ENCODE measurements at regions not wholly inside any gene's neighbourhood (a gene's known extent, or its start where the extent isn't known, plus 50 kb on each side); places are given as distances from the start of the nearest gene placed in this dataset.
"Not testable (repeated sequence)": the region's sequence is repeated elsewhere in the genome, so short reads cannot be mapped to it uniquely, and the experiment has no call there.

- DNase-seq, result no peak
Observed at GRCh38 chr1:90823686-90824085, 106.6 kb upstream of the BARHL2 start.

- DNase-seq, result no peak
Observed at GRCh38 chr1:90821788-90822359, 104.8 kb upstream of the BARHL2 start.

GRCh38 chr1:90821152-90821787 is 104.2 kb upstream of the BARHL2 start:
- DNase-seq, result no peak

GRCh38 chr1:90820745-90821144 is 103.6 kb upstream of the BARHL2 start:
- DNase-seq, result no peak

GRCh38 chr1:90817399-90817798 is 100.3 kb upstream of the BARHL2 start:
- DNase-seq, result no peak

- DNase-seq, result not testable (repeated sequence)
Observed at GRCh38 chr1:90812237-90812636, 95.1 kb upstream of the BARHL2 start.

GRCh38 chr1:90811444-90811950 is 94.4 kb upstream of the BARHL2 start:
- DNase-seq, result not testable (repeated sequence)

- DNase-seq, result no peak
Observed at GRCh38 chr1:90810681-90811080, 93.6 kb upstream of the BARHL2 start.

- DNase-seq, result no peak
Observed at GRCh38 chr1:90809996-90810395, 92.9 kb upstream of the BARHL2 start.

- no peak for DNase-seq
Observed at GRCh38 chr1:90809093-90809492, 92.0 kb upstream of the BARHL2 start.

GRCh38 chr1:90807329-90807728 is 90.2 kb upstream of the BARHL2 start:
- DNase-seq, result no peak

- no peak for DNase-seq
Observed at GRCh38 chr1:90802622-90803021, 85.5 kb upstream of the BARHL2 start.

- DNase-seq, result no peak
Observed at GRCh38 chr1:90800012-90800717, 83.1 kb upstream of the BARHL2 start.

GRCh38 chr1:90799326-90799725 is 82.2 kb upstream of the BARHL2 start:
- DNase-seq, result no peak

GRCh38 chr1:90798883-90799282 is 81.8 kb upstream of the BARHL2 start:
- no peak for DNase-seq

GRCh38 chr1:90798344-90798743 is 81.2 kb upstream of the BARHL2 start:
- no peak for DNase-seq

GRCh38 chr1:90795431-90795830 is 78.3 kb upstream of the BARHL2 start:
- no peak for DNase-seq

- DNase-seq, result no peak
Observed at GRCh38 chr1:90786709-90787108, 69.6 kb upstream of the BARHL2 start.

- DNase-seq, result no peak
Observed at GRCh38 chr1:90784186-90784847, 67.2 kb upstream of the BARHL2 start.

GRCh38 chr1:90783181-90783580 is 66.1 kb upstream of the BARHL2 start:
- no peak for DNase-seq

- DNase-seq, result no peak
Observed at GRCh38 chr1:90782046-90782445, 64.9 kb upstream of the BARHL2 start.

- DNase-seq, result no peak
Observed at GRCh38 chr1:90781534-90781933, 64.4 kb upstream of the BARHL2 start.

- DNase-seq, result no peak
Observed at GRCh38 chr1:90780981-90781380, 63.9 kb upstream of the BARHL2 start.

GRCh38 chr1:90779573-90779972 is 62.5 kb upstream of the BARHL2 start:
- DNase-seq, result no peak

Measured in activated gamma-delta T cell treated with Interleukin-2 at 50 U/mL for 16 hours (primary cell).